Muscle of back (tissue), 3 donors: ENCODE measurements at regions not wholly inside any gene's neighbourhood (a gene's known extent, or its start where the extent isn't known, plus 50 kb on each side); places are given as distances from the start of the nearest gene placed in this dataset.

ENCODE experiments used
- DNase-seq, 3 donors: peaks; one replicate each; pipeline versions ENCODE4 v3.0.0 to v3.0.0-alpha.2; 2013

GRCh38 chr10:78913219-78914059 is 155.3 kb upstream of the ZMIZ1 start:
- no peak for DNase-seq

- DNase-seq: no peak
These were observed 154.7 kb upstream of the ZMIZ1 start for GRCh38 chr10:78914060-78914378.

- DNase-seq: no peak
These were observed 154.1 kb upstream of the ZMIZ1 start for GRCh38 chr10:78914502-78915189.

GRCh38 chr10:78915190-78915518 is 153.6 kb upstream of the ZMIZ1 start:
- DNase-seq: no peak

GRCh38 chr10:78916227-78916626 is 152.5 kb upstream of the ZMIZ1 start:
- no peak for DNase-seq

GRCh38 chr10:78919181-78919966 is 149.4 kb upstream of the ZMIZ1 start:
- no peak for DNase-seq

- no peak for DNase-seq
These were observed 148.8 kb upstream of the ZMIZ1 start for GRCh38 chr10:78920011-78920410.

- no peak for DNase-seq
These were observed 146.9 kb upstream of the ZMIZ1 start for GRCh38 chr10:78921895-78922294.

- DNase-seq: no peak
These were observed 145.0 kb upstream of the ZMIZ1 start for GRCh38 chr10:78923647-78924318.

- DNase-seq: no peak
These were observed 144.3 kb upstream of the ZMIZ1 start for GRCh38 chr10:78924319-78925003.

GRCh38 chr10:78925275-78925674 is 143.5 kb upstream of the ZMIZ1 start:
- no peak for DNase-seq

GRCh38 chr10:78925800-78926319 is 142.9 kb upstream of the ZMIZ1 start:
- DNase-seq: peak in 1 of 3 donors; percentile 90

- no peak for DNase-seq
These were observed 141.3 kb upstream of the ZMIZ1 start for GRCh38 chr10:78927257-78927995.

GRCh38 chr10:78928330-78928729 is 140.4 kb upstream of the ZMIZ1 start:
- no peak for DNase-seq

GRCh38 chr10:78929541-78929940 is 139.2 kb upstream of the ZMIZ1 start:
- no peak for DNase-seq

- peak; percentile 67 to 85 (median 82) for DNase-seq
These were observed 137.3 kb upstream of the ZMIZ1 start for GRCh38 chr10:78931321-78932053.

- no peak for DNase-seq
These were observed 136.7 kb upstream of the ZMIZ1 start for GRCh38 chr10:78932054-78932386.

GRCh38 chr10:78932861-78933260 is 135.9 kb upstream of the ZMIZ1 start:
- no peak for DNase-seq

- DNase-seq: peak in 1 of 3 donors; percentile 64
These were observed 134.8 kb upstream of the ZMIZ1 start for GRCh38 chr10:78933828-78934531.
